ENCODE measurements at regions not wholly inside any gene's neighbourhood (a gene's known extent, or its start where the extent isn't known, plus 50 kb on each side); places are given as distances from the start of the nearest gene placed in this dataset.

GRCh38 chr4:17398035-17398434, 113.9 kb downstream of the QDPR start:
- TF ChIP-seq POLR2AphosphoS5 (IDR thresholded peaks at IDR 0.05; ENCODE audit: low read depth, low read length) = no peak
- TF ChIP-seq POLR2A (IDR thresholded peaks at IDR 0.05; ENCODE audit: low read depth, low read length) = no peak
